ENCODE measurements at regions not wholly inside any gene's neighbourhood (a gene's known extent, or its start where the extent isn't known, plus 50 kb on each side); places are given as distances from the start of the nearest gene placed in this dataset.
A peak's percentile ranks its signal among the peaks of the same experiment; 100 is the strongest.

- DNase-seq (ENCODE audit: low spot score) = no peak
Observed at GRCh38 chr3:73954506-73954905, 329.8 kb upstream of the PDZRN3 start.

- DNase-seq (ENCODE audit: low spot score) = no peak
Observed at GRCh38 chr3:73952781-73953180, 328.0 kb upstream of the PDZRN3 start.

- DNase-seq (ENCODE audit: low spot score) = no peak
Observed at GRCh38 chr3:73950865-73951558, 326.3 kb upstream of the PDZRN3 start.

GRCh38 chr3:73945541-73945940 is 320.8 kb upstream of the PDZRN3 start:
- no peak for DNase-seq (ENCODE audit: low spot score)

GRCh38 chr3:73939985-73940384 is 315.2 kb upstream of the PDZRN3 start:
- DNase-seq (ENCODE audit: low spot score) = no peak

- DNase-seq (ENCODE audit: low spot score) = no peak
Observed at GRCh38 chr3:73933585-73933984, 308.8 kb upstream of the PDZRN3 start.

GRCh38 chr3:73927203-73927570 is 302.4 kb upstream of the PDZRN3 start:
- no peak for DNase-seq (ENCODE audit: low spot score)

- DNase-seq (ENCODE audit: low spot score) = no peak
Observed at GRCh38 chr3:73926360-73927202, 301.8 kb upstream of the PDZRN3 start.

- no peak for DNase-seq (ENCODE audit: low spot score)
Observed at GRCh38 chr3:73925011-73925410, 300.3 kb upstream of the PDZRN3 start.

- no peak for DNase-seq (ENCODE audit: low spot score)
Observed at GRCh38 chr3:73924048-73924447, 299.3 kb upstream of the PDZRN3 start.

GRCh38 chr3:73917643-73918042 is 292.9 kb upstream of the PDZRN3 start:
- no peak for DNase-seq (ENCODE audit: low spot score)

GRCh38 chr3:73915886-73916285 is 291.1 kb upstream of the PDZRN3 start:
- DNase-seq (ENCODE audit: low spot score) = no peak

GRCh38 chr3:73908218-73908617 is 283.5 kb upstream of the PDZRN3 start:
- no peak for DNase-seq (ENCODE audit: low spot score)

- DNase-seq (ENCODE audit: low spot score) = no peak
Observed at GRCh38 chr3:73901686-73902085, 276.9 kb upstream of the PDZRN3 start.

GRCh38 chr3:73894474-73895213 is 269.9 kb upstream of the PDZRN3 start:
- no peak for DNase-seq (ENCODE audit: low spot score)

- no peak for DNase-seq (ENCODE audit: low spot score)
Observed at GRCh38 chr3:73893089-73893488, 268.3 kb upstream of the PDZRN3 start.

- DNase-seq (ENCODE audit: low spot score) = no peak
Observed at GRCh38 chr3:73885862-73886261, 261.1 kb upstream of the PDZRN3 start.

GRCh38 chr3:73884361-73884760 is 259.6 kb upstream of the PDZRN3 start:
- DNase-seq (ENCODE audit: low spot score) = no peak

- DNase-seq (ENCODE audit: low spot score) = no peak
Observed at GRCh38 chr3:73883497-73883896, 258.8 kb upstream of the PDZRN3 start.

- no peak for DNase-seq (ENCODE audit: low spot score)
Observed at GRCh38 chr3:73874606-73875369, 250.0 kb upstream of the PDZRN3 start.

GRCh38 chr3:73874161-73874560 is 249.4 kb upstream of the PDZRN3 start:
- DNase-seq (ENCODE audit: low spot score) = no peak

- DNase-seq (ENCODE audit: low spot score) = peak; percentile 0
Observed at GRCh38 chr3:73868688-73869315, 244.1 kb upstream of the PDZRN3 start.
